Progenitor cell of endocrine pancreas (in vitro differentiated cells): ENCODE measurements at regions not wholly inside any gene's neighbourhood (a gene's known extent, or its start where the extent isn't known, plus 50 kb on each side); places are given as distances from the start of the nearest gene placed in this dataset.

Source experiments
- DNase-seq: peaks from one replicate; pipeline ENCODE4 v3.0.0; 2021; ENCODE audit warnings: low spot score; ENCODE audit not compliant: unreplicated experiment
- H3K27ac Mint-ChIP-seq: 2 replicates; pipeline ENCODE4 v1.8.0; 2021; ENCODE audit warnings: mild to moderate bottlenecking, moderate library complexity, mixed read lengths
- H3K27me3 Mint-ChIP-seq: 2 replicates; pipeline ENCODE4 v1.8.0; 2021; ENCODE audit warnings: mixed read lengths
- H3K36me3 Mint-ChIP-seq: 2 replicates; pipeline ENCODE4 v1.8.0; 2022; ENCODE audit warnings: mixed read lengths; ENCODE audit not compliant: insufficient read depth
- H3K4me1 Mint-ChIP-seq: 2 replicates; pipeline ENCODE4 v1.8.0; 2021; ENCODE audit warnings: low read depth, mixed read lengths
- H3K4me3 Mint-ChIP-seq: 2 replicates; pipeline ENCODE4 v1.8.0; 2021; ENCODE audit warnings: low read depth, mild to moderate bottlenecking, moderate library complexity, mixed read lengths
- H3K9me3 Mint-ChIP-seq: 2 replicates; pipeline ENCODE4 v1.8.0; 2021; ENCODE audit warnings: low read depth, mixed read lengths
- TF ChIP-seq, protein P1 (sequence below): fragments of 200-600 bp; sonication (generic); IDR thresholded peaks from one replicate; pipeline ENCODE4 v1.5.0; 2021; ENCODE audit warnings: antibody characterized with exemption, mild to moderate bottlenecking; ENCODE audit not compliant: unreplicated experiment

DNA sequence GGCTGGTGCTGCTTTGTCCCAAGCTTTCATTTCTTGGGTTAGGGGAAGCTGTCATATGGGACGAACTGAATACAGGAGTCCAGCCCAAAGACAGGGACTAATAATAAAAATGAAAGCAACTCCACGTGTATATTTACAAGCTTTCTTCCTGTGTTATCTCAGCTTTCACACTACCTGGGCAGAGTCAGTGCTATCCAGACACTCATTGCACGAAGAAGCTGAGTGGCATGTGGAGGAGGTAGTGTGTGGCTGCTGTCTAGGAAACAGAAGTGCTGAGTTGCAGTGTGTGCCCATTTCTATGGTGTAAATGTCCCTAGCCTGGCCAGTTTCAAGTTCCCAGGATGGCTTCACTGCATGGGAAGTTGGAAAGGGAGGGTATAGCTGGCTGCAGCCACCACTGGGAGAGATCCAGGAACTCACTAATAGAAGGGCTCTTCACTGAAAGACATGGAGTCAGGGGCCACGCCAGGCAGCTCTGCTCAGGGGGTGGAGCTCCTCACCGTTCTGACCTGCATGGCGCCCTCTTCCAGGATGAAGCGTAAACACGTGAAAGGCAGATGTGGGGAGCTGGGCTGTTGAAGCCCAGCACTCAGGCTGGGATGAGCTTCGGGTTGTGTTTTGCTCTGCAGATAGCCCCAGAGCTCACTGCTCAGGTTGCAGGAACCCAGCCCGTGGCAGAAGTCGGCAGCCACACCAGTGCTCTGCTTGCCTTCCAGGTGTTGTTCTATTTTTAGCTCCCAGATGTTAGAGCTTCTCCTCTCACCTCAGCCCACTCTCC, 116.9 kb downstream of the IRX2 start:
- no peaks in the 10 kb centered on the region for H3K9me3 Mint-ChIP-seq
- H3K27me3 Mint-ChIP-seq, result peaks cover 72% of the 10 kb centered on the region
- no peak for DNase-seq
- no peaks in the 10 kb centered on the region for H3K36me3 Mint-ChIP-seq
- H3K4me3 Mint-ChIP-seq, result no peak overlapping the region
- TF ChIP-seq, protein P1, sequence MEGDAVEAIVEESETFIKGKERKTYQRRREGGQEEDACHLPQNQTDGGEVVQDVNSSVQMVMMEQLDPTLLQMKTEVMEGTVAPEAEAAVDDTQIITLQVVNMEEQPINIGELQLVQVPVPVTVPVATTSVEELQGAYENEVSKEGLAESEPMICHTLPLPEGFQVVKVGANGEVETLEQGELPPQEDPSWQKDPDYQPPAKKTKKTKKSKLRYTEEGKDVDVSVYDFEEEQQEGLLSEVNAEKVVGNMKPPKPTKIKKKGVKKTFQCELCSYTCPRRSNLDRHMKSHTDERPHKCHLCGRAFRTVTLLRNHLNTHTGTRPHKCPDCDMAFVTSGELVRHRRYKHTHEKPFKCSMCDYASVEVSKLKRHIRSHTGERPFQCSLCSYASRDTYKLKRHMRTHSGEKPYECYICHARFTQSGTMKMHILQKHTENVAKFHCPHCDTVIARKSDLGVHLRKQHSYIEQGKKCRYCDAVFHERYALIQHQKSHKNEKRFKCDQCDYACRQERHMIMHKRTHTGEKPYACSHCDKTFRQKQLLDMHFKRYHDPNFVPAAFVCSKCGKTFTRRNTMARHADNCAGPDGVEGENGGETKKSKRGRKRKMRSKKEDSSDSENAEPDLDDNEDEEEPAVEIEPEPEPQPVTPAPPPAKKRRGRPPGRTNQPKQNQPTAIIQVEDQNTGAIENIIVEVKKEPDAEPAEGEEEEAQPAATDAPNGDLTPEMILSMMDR, result no peak
- H3K4me1 Mint-ChIP-seq, result peaks cover 5% of the 10 kb centered on the region
- no peak overlapping the region for H3K27ac Mint-ChIP-seq

DNA sequence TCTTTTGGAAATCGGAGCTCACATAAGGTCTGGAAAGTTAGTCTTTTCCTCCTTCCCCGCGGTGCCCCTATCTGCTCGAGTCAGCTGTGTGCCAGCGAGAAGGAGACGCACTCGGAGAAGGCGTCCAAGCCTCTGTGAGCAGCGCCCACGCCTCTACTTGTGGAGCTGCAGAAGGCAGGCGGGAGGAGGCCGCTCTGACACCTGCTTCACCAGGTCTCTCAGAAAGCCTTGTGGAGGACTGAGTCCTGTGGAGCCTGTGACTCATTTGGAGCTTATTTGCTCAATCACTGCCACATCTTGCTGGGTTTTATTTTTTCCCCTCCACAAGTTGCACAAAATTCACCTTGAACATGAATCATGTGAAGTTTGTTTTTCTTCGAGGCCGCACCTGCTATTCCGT, 117.5 kb downstream of the IRX2 start:
- TF ChIP-seq, protein P1, result no peak
- no peak overlapping the region for H3K27ac Mint-ChIP-seq
- no peaks in the 10 kb centered on the region for H3K9me3 Mint-ChIP-seq
- no peak overlapping the region for H3K4me3 Mint-ChIP-seq
- peaks cover 72% of the 10 kb centered on the region for H3K27me3 Mint-ChIP-seq
- no peaks in the 10 kb centered on the region for H3K36me3 Mint-ChIP-seq
- peaks cover 8% of the 10 kb centered on the region for H3K4me1 Mint-ChIP-seq
- DNase-seq, result no peak

DNA sequence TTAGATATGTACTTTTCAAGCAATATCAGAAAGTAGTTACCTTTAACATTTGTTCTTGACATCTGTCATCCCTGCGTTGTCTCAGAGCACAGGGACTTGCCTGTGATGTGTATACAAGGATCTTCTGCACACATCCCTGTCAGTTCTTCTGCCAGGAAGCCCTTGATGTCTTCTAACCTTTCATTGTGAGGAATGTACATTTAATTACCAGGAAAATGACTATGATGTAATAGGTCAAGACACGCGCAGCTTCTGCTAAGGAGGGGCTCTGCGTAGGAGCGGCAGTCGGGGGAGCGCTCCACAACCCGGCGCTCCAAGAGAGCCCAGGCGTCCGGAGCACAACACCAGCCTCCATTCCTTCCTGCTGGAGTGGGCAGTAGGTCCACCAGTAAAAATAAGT, 119.7 kb downstream of the IRX2 start:
- no peak overlapping the region for H3K27ac Mint-ChIP-seq
- H3K4me1 Mint-ChIP-seq, result peaks cover 2% of the 10 kb centered on the region
- no peak for DNase-seq
- H3K27me3 Mint-ChIP-seq, result peaks cover 70% of the 10 kb centered on the region
- TF ChIP-seq, protein P1, result no peak
- H3K4me3 Mint-ChIP-seq, result no peak overlapping the region
- no peaks in the 10 kb centered on the region for H3K36me3 Mint-ChIP-seq
- no peaks in the 10 kb centered on the region for H3K9me3 Mint-ChIP-seq

DNA sequence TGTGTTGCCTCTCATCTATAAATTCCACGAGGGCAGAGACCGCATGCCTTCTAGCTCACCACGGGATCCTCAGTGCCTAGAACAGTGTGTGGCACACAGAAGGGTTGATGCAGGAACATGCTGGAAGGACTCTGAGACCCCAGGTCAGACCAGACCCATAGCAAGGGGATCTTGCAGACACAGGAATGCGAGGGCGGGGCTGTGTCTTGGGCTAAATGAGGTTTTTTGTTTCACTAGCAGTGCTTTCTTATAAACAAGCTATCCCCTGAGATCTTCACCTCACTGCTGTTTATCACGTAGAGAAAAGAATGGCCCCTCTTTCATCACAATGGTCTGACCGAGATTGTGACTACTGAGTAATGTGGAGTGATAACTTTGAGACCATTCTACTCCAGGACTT, 122.4 kb downstream of the IRX2 start:
- TF ChIP-seq, protein P1, result no peak
- peaks cover 2% of the 10 kb centered on the region for H3K4me1 Mint-ChIP-seq
- H3K27ac Mint-ChIP-seq, result no peak overlapping the region
- no peaks in the 10 kb centered on the region for H3K36me3 Mint-ChIP-seq
- H3K27me3 Mint-ChIP-seq, result peaks cover 59% of the 10 kb centered on the region
- no peaks in the 10 kb centered on the region for H3K9me3 Mint-ChIP-seq
- H3K4me3 Mint-ChIP-seq, result no peak overlapping the region
- no peak for DNase-seq

DNA sequence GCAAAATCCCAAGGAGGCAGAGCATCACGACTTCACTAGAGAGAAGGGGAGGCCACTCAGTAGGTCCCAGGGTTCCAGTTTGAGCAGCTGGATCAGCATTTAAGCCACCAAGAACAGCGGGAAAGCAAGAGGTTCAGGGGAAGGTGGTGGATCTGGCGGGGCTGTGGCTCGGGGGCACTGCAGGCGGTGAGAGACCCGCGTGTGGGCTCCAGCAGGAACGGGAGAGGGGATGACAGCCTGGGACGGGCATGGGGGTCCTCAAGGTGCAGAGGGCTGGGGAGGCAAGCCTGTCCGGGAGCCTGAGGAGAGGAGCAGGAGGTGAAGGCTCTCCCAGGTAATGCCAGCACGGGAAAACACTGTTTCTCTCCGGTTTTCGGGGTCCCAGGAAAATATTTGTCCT, 123.6 kb downstream of the IRX2 start:
- no peaks in the 10 kb centered on the region for H3K9me3 Mint-ChIP-seq
- DNase-seq, result no peak
- TF ChIP-seq, protein P1, result no peak
- H3K27me3 Mint-ChIP-seq, result peaks cover 52% of the 10 kb centered on the region
- no peak overlapping the region for H3K27ac Mint-ChIP-seq
- no peak overlapping the region for H3K4me3 Mint-ChIP-seq
- H3K4me1 Mint-ChIP-seq, result peaks cover 2% of the 10 kb centered on the region
- no peaks in the 10 kb centered on the region for H3K36me3 Mint-ChIP-seq
